SK-N-SH treated with all-trans-retinoic acid at 6 μM for 48 hours (cell line): ENCODE measurements at regions not wholly inside any gene's neighbourhood (a gene's known extent, or its start where the extent isn't known, plus 50 kb on each side); places are given as distances from the start of the nearest gene placed in this dataset.

Source experiments
- ATAC-seq: fragments of 200-7000 bp; cut with Tn5 transposase; 3 replicates; pipeline ENCODE4 v1.9.1; 2020; ENCODE audit warnings: mild to moderate bottlenecking, moderate library complexity
- BACH2 ChIP-seq: fragments of 250-450 bp; sonication (Bioruptor Pico); IDR thresholded peaks from 2 replicates; pipeline ENCODE4 v1.9.0; 2021; ENCODE audit warnings: mild to moderate bottlenecking, borderline replicate concordance
- CREB5 ChIP-seq: fragments of 250-450 bp; sonication (Bioruptor Pico); IDR thresholded peaks from 2 replicates; pipeline ENCODE4 v1.5.1; 2020; ENCODE audit warnings: low read depth, mild to moderate bottlenecking, moderate library complexity
- CSDC2 ChIP-seq: fragments of 250-450 bp; sonication (Bioruptor Pico); IDR thresholded peaks from 2 replicates; pipeline ENCODE4 v1.5.0; 2020; ENCODE audit warnings: mild to moderate bottlenecking, moderate library complexity
- ESRRG ChIP-seq: fragments of 250-450 bp; sonication (Bioruptor Pico); IDR thresholded peaks from 2 replicates; pipeline ENCODE4 v1.6.1; 2021; ENCODE audit warnings: mild to moderate bottlenecking
- GLIS3 ChIP-seq: fragments of 250-450 bp; sonication (Bioruptor Pico); IDR thresholded peaks from 2 replicates; pipeline ENCODE4 v1.5.0; 2020; ENCODE audit warnings: mild to moderate bottlenecking, moderate library complexity
- ISL1 ChIP-seq: fragments of 250-450 bp; sonication (Bioruptor Pico); IDR thresholded peaks from 2 replicates; pipeline ENCODE4 v2.1.2; 2022; ENCODE audit warnings: mild to moderate bottlenecking, moderate library complexity
- OSR1 ChIP-seq: fragments of 250-450 bp; sonication (Bioruptor Pico); IDR thresholded peaks from 2 replicates; pipeline ENCODE4 v1.8.0; 2022; ENCODE audit warnings: moderate library complexity, mild to moderate bottlenecking, inconsistent platforms
- PATZ1 ChIP-seq: fragments of 250-450 bp; sonication (Bioruptor Pico); IDR thresholded peaks from 2 replicates; pipeline ENCODE4 v1.8.0; 2020; ENCODE audit warnings: mild to moderate bottlenecking, moderate library complexity, borderline replicate concordance
- PPARA ChIP-seq: fragments of 250-450 bp; sonication (Bioruptor Pico); IDR thresholded peaks from 2 replicates; pipeline ENCODE4 v1.5.0; 2020; ENCODE audit warnings: mild to moderate bottlenecking, borderline replicate concordance
- RARB ChIP-seq: fragments of 250-450 bp; sonication (Bioruptor Pico); IDR thresholded peaks from 2 replicates; pipeline ENCODE4 v1.8.0; 2021; ENCODE audit warnings: mild to moderate bottlenecking, moderate library complexity
- SNAI2 ChIP-seq: fragments of 250-450 bp; sonication (Bioruptor Pico); IDR thresholded peaks from 2 replicates; pipeline ENCODE4 v1.5.0; 2020; ENCODE audit warnings: mild to moderate bottlenecking, moderate library complexity
- TOX ChIP-seq: fragments of 250-450 bp; sonication (Bioruptor Pico); IDR thresholded peaks from 2 replicates; pipeline ENCODE4 v1.8.0; 2021; ENCODE audit warnings: mild to moderate bottlenecking, moderate library complexity, borderline replicate concordance
- TSHZ2 ChIP-seq: fragments of 250-450 bp; sonication (Bioruptor Pico); IDR thresholded peaks from 2 replicates; pipeline ENCODE4 v1.5.0; 2020; ENCODE audit warnings: mild to moderate bottlenecking, moderate library complexity
- ZC3H10 ChIP-seq: fragments of 250-450 bp; sonication (Bioruptor Pico); IDR thresholded peaks from 2 replicates; pipeline ENCODE4 v1.5.1; 2021; ENCODE audit warnings: mild to moderate bottlenecking, moderate library complexity
- ZFP3 ChIP-seq: fragments of 250-450 bp; sonication (Bioruptor Pico); IDR thresholded peaks from 2 replicates; pipeline ENCODE4 v1.5.0; 2020; ENCODE audit warnings: mild to moderate bottlenecking, moderate library complexity
- ZFP30 ChIP-seq: fragments of 450-650 bp; formaldehyde crosslinking; IDR thresholded peaks from 2 replicates; pipeline ENCODE4 v1.5.0; 2022; ENCODE audit warnings: mild to moderate bottlenecking, moderate library complexity
- ZNF565 ChIP-seq: fragments of 450-650 bp; formaldehyde crosslinking; conservative IDR thresholded peaks from 2 replicates; pipeline ENCODE4 v1.5.0; 2020; ENCODE audit warnings: low read depth, mild to moderate bottlenecking, moderate library complexity
- ZNF70 ChIP-seq: fragments of 450-650 bp; formaldehyde crosslinking; IDR thresholded peaks from 2 replicates; pipeline ENCODE4 v1.5.0; 2020; ENCODE audit warnings: mild to moderate bottlenecking, moderate library complexity
- TF ChIP-seq, protein P1 (sequence below): fragments of 250-450 bp; sonication (Bioruptor Pico); IDR thresholded peaks from 2 replicates; pipeline ENCODE4 v1.8.0; 2021; ENCODE audit warnings: low read depth, mild to moderate bottlenecking, moderate library complexity, borderline replicate concordance
- TF ChIP-seq, protein P2 (sequence below): fragments of 250-450 bp; sonication (Bioruptor Pico); IDR thresholded peaks from 2 replicates; pipeline ENCODE4 v1.5.1; 2021; ENCODE audit warnings: mild to moderate bottlenecking, moderate library complexity

- no peak for ATAC-seq
- TF ChIP-seq ZNF70 (CRISPR knock-in tag) (no peak), TOX (CRISPR knock-in tag) (no peak), PATZ1 (CRISPR knock-in tag) (no peak), ZC3H10 (no peak), PPARA (CRISPR knock-in tag) (no peak), CREB5 (no peak), ESRRG (CRISPR knock-in tag) (no peak), ZFP30 (CRISPR knock-in tag) (no peak), CSDC2 (no peak), ZFP3 (CRISPR knock-in tag) (no peak), ZNF565 (CRISPR knock-in tag) (no peak), GLIS3 (CRISPR knock-in tag) (no peak)
- TF ChIP-seq, protein P1, sequence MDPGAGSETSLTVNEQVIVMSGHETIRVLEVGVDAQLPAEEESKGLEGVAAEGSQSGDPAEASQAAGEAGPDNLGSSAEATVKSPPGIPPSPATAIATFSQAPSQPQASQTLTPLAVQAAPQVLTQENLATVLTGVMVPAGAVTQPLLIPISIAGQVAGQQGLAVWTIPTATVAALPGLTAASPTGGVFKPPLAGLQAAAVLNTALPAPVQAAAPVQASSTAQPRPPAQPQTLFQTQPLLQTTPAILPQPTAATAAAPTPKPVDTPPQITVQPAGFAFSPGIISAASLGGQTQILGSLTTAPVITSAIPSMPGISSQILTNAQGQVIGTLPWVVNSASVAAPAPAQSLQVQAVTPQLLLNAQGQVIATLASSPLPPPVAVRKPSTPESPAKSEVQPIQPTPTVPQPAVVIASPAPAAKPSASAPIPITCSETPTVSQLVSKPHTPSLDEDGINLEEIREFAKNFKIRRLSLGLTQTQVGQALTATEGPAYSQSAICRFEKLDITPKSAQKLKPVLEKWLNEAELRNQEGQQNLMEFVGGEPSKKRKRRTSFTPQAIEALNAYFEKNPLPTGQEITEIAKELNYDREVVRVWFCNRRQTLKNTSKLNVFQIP (CRISPR knock-in tag) = no peak
- TF ChIP-seq, protein P2, sequence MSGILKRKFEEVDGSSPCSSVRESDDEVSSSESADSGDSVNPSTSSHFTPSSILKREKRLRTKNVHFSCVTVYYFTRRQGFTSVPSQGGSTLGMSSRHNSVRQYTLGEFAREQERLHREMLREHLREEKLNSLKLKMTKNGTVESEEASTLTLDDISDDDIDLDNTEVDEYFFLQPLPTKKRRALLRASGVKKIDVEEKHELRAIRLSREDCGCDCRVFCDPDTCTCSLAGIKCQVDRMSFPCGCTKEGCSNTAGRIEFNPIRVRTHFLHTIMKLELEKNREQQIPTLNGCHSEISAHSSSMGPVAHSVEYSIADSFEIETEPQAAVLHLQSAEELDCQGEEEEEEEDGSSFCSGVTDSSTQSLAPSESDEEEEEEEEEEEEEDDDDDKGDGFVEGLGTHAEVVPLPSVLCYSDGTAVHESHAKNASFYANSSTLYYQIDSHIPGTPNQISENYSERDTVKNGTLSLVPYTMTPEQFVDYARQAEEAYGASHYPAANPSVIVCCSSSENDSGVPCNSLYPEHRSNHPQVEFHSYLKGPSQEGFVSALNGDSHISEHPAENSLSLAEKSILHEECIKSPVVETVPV = no peak
Measured at GRCh38 chr2:53331667-53332066, 435.9 kb upstream of the CHAC2 start.

DNA sequence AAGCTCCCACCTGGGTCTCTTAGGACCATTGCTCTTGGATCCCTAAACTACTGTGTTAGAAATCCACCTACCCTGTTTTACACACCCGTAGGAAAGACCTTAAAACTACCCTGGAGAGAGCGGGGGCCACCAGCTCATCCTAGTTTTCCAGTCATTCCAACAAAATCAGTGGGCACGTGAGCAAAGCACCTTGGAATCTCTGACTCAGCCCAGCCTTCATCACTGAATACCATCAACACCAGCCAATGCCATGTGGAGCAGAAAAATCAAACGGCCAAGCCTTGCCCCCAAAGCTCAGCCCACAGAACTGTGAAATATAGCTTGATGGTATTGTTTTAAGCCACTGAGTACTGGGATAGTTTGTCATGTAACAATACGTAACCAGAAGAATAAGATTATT lies 449.7 kb upstream of the CHAC2 start:
- TF ChIP-seq ZNF70 (CRISPR knock-in tag) = no peak
- no peak for TF ChIP-seq RARB
- TF ChIP-seq OSR1 (CRISPR knock-in tag) = no peak
- TF ChIP-seq ISL1 (CRISPR knock-in tag) = no peak
- TF ChIP-seq, protein P1 (CRISPR knock-in tag) = no peak
- TF ChIP-seq ZFP30 (CRISPR knock-in tag) = no peak
- no peak for TF ChIP-seq TSHZ2 (CRISPR knock-in tag)
- TF ChIP-seq ZNF565 (CRISPR knock-in tag) = no peak
- no peak for TF ChIP-seq SNAI2 (CRISPR knock-in tag)
- no peak for TF ChIP-seq ESRRG (CRISPR knock-in tag)
- TF ChIP-seq, protein P2 = no peak
- TF ChIP-seq BACH2 (CRISPR knock-in tag) = no peak
- no peak for TF ChIP-seq ZFP3 (CRISPR knock-in tag)
- TF ChIP-seq CREB5 = no peak
- TF ChIP-seq TOX (CRISPR knock-in tag) = no peak
- TF ChIP-seq PPARA (CRISPR knock-in tag) = no peak

More for the DNA sequence above, 449.7 kb upstream of the CHAC2 start:
- no peak for ATAC-seq
